ENCODE measurements at regions not wholly inside any gene's neighbourhood (a gene's known extent, or its start where the extent isn't known, plus 50 kb on each side); places are given as distances from the start of the nearest gene placed in this dataset.
A peak's percentile ranks its signal among the peaks of the same experiment; 100 is the strongest.

DNA sequence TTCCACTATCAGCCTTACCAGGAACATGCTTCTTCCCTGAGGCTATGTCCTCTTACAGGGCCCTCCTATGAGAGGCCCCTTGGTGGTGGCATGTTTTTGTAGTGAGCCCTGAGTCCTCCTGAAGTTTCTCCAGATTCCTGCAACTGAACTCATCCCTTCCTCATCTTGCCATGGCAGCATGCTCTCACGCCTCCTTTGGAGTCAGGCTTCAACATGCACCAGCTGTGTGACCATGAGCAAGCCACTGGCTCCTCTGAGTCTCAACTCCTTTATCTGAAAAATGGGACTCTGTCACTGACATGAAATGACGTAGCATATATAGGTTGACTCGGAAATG, 216.3 kb upstream of the TLE3 start:
- Mint-ChIP-seq H3K4me3 (no peak overlapping the region), H3K27ac (no peak overlapping the region), H3K36me3 (ENCODE audit: low read depth) (no peaks in the 10 kb centered on the region), H3K27me3 (ENCODE audit: insufficient read depth) (peaks cover 6% of the 10 kb centered on the region), H3K9me3 (no peaks in the 10 kb centered on the region), H3K4me1 (ENCODE audit: low read depth) (peaks cover 10% of the 10 kb centered on the region)
- TF ChIP-seq, protein P1, sequence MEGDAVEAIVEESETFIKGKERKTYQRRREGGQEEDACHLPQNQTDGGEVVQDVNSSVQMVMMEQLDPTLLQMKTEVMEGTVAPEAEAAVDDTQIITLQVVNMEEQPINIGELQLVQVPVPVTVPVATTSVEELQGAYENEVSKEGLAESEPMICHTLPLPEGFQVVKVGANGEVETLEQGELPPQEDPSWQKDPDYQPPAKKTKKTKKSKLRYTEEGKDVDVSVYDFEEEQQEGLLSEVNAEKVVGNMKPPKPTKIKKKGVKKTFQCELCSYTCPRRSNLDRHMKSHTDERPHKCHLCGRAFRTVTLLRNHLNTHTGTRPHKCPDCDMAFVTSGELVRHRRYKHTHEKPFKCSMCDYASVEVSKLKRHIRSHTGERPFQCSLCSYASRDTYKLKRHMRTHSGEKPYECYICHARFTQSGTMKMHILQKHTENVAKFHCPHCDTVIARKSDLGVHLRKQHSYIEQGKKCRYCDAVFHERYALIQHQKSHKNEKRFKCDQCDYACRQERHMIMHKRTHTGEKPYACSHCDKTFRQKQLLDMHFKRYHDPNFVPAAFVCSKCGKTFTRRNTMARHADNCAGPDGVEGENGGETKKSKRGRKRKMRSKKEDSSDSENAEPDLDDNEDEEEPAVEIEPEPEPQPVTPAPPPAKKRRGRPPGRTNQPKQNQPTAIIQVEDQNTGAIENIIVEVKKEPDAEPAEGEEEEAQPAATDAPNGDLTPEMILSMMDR (IDR thresholded peaks at IDR 0.05), result no peak
- peak; percentile 23 for DNase-seq

DNA sequence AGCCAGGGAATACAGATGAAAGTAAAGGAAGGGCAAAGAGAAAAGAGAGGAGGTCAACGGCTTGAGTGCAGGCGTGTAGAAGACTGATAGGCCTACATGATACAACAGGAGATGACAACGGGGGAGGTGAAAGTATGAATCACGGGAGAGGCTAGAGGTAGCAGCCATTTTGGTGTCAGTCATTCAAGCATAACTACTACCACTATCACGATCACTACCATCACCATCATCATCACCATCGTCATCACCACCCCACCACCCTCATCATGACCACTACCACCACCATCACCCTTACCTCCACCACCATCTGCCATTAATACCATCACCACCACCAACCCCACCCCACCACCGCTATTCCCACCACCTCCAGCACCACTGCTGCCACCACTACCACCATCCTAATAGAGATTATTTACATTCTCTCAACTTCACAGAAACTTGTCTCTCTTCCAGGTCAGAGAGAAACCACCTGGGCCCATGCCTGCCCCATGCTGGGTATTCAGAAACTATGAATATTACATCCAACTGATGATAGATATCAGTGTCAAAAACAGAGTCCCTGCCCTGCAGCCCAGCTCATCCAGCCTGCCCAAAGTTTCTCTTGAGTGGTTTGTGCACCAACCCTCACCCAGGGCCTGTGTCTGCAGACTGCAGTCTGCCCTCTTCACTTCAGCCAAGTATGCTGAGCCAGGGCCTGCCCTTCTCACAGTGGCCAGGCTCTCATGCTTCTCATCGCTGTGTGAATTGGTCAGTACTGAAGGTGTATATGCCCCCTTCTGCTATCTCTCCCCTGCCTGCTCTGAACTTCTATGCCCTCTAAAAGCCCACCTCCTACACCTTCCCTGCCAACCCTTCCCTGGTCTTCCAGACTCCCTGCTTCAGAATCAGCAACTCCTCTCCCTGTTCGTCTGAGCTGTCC, 215.6 kb upstream of the TLE3 start:
- H3K27me3 Mint-ChIP-seq (ENCODE audit: insufficient read depth), result peaks cover 6% of the 10 kb centered on the region
- H3K4me1 Mint-ChIP-seq (ENCODE audit: low read depth), result peaks cover 8% of the 10 kb centered on the region
- DNase-seq, result no peak
- no peak overlapping the region for H3K4me3 Mint-ChIP-seq
- H3K36me3 Mint-ChIP-seq (ENCODE audit: low read depth), result no peaks in the 10 kb centered on the region
- TF ChIP-seq, protein P1 (IDR thresholded peaks at IDR 0.05), result no peak
- H3K9me3 Mint-ChIP-seq, result no peaks in the 10 kb centered on the region
- H3K27ac Mint-ChIP-seq, result no peak overlapping the region

DNA sequence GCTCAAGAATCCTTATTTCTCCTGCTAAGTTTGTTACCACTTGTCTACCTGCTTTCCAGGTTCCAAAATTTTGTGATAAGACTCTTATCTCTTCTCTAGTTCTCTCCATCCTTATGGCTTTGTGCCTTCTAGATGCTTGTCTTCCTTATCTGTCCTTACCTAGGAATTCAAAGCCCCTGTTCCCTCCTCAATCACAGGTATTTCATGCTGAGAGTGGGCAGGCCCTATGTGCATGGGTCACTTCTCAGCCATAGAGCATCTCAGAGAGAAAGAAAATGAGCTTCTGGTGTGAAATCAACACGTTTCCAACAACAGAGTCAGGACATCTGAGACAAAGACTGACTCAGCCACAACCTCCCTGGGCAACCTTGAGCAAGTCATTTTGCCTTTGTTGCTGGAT, 214.1 kb upstream of the TLE3 start:
- Mint-ChIP-seq H3K36me3 (ENCODE audit: low read depth) (no peaks in the 10 kb centered on the region), H3K4me3 (no peak overlapping the region), H3K27ac (no peak overlapping the region), H3K27me3 (ENCODE audit: insufficient read depth) (peaks cover 12% of the 10 kb centered on the region), H3K9me3 (no peaks in the 10 kb centered on the region), H3K4me1 (ENCODE audit: low read depth) (peaks cover 9% of the 10 kb centered on the region)
- DNase-seq, result no peak
- TF ChIP-seq, protein P1 (IDR thresholded peaks at IDR 0.05), result no peak

DNA sequence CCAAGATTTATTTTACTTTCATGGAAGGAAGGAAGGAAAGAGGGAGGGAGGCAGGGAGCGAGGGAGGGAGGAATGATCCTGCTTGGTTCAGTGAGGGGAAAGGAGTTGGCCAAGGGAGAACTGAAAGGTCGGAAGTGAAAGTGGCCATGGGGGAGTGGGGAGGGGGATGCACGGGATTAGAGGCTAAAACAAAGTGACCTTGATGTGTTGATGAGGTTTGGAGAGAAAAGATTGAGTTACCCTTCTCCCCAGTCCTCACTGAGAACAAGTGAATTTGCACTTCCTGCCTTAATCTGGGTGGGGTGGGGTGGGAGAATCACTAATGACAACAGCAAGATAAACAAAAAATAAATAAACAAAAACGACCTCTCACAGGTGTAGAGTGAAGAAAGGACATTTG, 212.0 kb upstream of the TLE3 start:
- H3K4me3 Mint-ChIP-seq, result no peak overlapping the region
- no peaks in the 10 kb centered on the region for H3K9me3 Mint-ChIP-seq
- H3K27ac Mint-ChIP-seq, result no peak overlapping the region
- TF ChIP-seq, protein P1 (IDR thresholded peaks at IDR 0.05), result no peak
- no peaks in the 10 kb centered on the region for H3K36me3 Mint-ChIP-seq (ENCODE audit: low read depth)
- no peak for DNase-seq
- H3K4me1 Mint-ChIP-seq (ENCODE audit: low read depth), result peaks cover 9% of the 10 kb centered on the region
- H3K27me3 Mint-ChIP-seq (ENCODE audit: insufficient read depth), result peaks cover 15% of the 10 kb centered on the region

DNA sequence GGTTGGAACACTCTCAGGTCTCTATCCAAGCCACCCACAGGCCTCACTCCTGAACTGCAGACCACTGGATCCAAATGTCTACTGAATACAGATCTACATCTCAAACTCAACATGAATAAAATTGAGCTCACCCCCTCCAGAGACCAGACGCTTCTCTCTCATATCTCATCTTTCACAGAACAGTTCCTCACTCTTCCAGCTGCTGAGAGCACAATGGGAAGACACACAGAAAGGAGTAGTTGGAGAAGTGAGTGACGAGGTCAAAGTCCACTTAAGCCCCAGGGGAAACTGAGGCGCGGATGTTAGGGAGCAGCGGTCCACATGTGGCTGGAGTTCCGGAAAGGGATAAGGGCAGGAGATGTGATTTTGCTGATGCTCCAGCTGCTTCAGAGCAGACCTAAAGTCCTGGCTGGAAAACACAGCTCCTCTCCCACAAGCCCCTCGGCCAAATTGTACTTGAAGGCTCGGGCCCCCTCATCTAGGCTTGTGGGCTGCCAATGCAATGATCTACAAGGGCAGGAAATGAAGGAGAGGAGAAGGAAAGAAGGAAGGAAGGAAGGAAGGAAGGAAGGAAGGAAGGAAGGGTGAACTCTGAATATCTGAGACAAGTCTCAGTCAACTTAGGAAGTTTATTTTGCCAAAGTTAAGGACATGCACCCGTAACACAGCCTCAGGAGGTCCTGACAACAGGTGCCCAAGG, 211.2 kb upstream of the TLE3 start:
- no peak for DNase-seq
- TF ChIP-seq, protein P1 (IDR thresholded peaks at IDR 0.05), result no peak
- Mint-ChIP-seq H3K36me3 (ENCODE audit: low read depth) (no peaks in the 10 kb centered on the region), H3K4me3 (no peak overlapping the region), H3K27me3 (ENCODE audit: insufficient read depth) (peaks cover 15% of the 10 kb centered on the region), H3K9me3 (no peaks in the 10 kb centered on the region), H3K27ac (no peak overlapping the region), H3K4me1 (ENCODE audit: low read depth) (peaks cover 9% of the 10 kb centered on the region)
